ENCODE measurements at regions not wholly inside any gene's neighbourhood (a gene's known extent, or its start where the extent isn't known, plus 50 kb on each side); places are given as distances from the start of the nearest gene placed in this dataset.

DNA sequence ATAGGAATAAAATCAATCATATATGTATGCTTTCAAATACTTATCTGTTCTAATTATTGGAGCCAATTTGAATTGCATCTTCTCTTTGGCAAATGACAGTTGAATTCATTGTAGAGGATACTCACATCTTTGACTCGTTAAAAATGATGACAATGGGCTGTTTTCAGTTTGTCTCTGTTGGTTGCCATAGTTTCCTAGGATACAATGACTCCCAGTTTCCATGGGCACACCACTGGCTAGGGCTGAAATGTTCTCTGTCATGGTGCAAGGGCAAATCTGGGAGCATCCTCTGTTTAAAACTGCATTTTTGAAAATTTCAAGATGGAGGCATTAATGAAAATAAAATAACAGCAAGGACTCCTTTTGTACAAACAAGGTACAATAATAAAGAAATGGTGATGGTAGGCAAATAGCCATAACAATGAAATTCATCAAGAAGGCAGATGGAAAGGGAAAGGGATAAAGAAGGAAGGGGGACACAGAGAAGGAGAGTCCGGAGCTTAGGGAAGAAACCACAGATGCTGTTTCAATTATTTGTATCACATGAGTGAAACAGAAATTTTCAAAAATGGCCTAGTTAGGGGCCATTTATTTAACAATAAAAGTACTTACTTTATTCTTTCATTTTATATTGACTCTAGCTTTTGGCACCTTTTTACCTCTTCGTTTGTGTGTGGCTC, 378.8 kb upstream of the SEMA6A start (continued):
- TF ChIP-seq, protein P1, sequence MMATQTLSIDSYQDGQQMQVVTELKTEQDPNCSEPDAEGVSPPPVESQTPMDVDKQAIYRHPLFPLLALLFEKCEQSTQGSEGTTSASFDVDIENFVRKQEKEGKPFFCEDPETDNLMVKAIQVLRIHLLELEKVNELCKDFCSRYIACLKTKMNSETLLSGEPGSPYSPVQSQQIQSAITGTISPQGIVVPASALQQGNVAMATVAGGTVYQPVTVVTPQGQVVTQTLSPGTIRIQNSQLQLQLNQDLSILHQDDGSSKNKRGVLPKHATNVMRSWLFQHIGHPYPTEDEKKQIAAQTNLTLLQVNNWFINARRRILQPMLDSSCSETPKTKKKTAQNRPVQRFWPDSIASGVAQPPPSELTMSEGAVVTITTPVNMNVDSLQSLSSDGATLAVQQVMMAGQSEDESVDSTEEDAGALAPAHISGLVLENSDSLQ (IDR thresholded peaks at IDR 0.05), result no peak
- TF ChIP-seq KAT2A (conservative IDR thresholded peaks at IDR 0.05; ENCODE audit: control insufficient read depth, low read depth, low read length) (no peak), RB1 (IDR thresholded peaks at IDR 0.05; ENCODE audit: borderline replicate concordance) (no peak), CHD4 (IDR thresholded peaks at IDR 0.05) (no peak), TCF7 (IDR thresholded peaks at IDR 0.05; ENCODE audit: borderline replicate concordance) (no peak)
- TF ChIP-seq, protein P2, sequence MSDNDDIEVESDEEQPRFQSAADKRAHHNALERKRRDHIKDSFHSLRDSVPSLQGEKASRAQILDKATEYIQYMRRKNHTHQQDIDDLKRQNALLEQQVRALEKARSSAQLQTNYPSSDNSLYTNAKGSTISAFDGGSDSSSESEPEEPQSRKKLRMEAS (IDR thresholded peaks at IDR 0.05; ENCODE audit: low read depth, low read length), result no peak
- TF ChIP-seq, protein P3, sequence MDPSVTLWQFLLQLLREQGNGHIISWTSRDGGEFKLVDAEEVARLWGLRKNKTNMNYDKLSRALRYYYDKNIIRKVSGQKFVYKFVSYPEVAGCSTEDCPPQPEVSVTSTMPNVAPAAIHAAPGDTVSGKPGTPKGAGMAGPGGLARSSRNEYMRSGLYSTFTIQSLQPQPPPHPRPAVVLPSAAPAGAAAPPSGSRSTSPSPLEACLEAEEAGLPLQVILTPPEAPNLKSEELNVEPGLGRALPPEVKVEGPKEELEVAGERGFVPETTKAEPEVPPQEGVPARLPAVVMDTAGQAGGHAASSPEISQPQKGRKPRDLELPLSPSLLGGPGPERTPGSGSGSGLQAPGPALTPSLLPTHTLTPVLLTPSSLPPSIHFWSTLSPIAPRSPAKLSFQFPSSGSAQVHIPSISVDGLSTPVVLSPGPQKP (IDR thresholded peaks at IDR 0.05; ENCODE audit: low read depth, low read length), result no peak

DNA sequence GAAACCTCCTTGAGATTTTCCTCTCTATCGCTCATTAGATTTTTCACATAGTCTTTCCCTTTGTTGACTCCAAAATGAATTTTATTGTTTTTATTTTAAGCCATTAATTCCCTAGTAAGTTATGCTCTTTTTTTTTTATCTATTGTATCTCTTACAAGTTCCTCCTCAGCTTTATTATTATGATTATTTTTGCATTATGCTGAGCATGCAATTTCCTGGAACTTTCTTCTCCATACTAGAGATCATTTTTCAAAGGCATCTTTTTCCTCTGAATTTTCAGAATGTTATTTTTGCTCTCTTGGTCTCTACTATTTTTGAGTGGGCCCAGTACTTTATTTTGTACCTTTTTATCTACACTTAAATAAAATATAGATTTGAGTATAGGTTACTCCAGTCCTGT, 376.6 kb upstream of the SEMA6A start:
- no peak overlapping the region for H3K4me3 ChIP-seq
- H3K36me3 ChIP-seq (ENCODE audit: control insufficient read depth in 2 of 2, insufficient read depth in 2 of 2, low read length in 1 of 2), result no peaks in the 10 kb centered on the region
- ChIA-PET RAD21 (ENCODE audit: unreplicated experiment) (interaction anchor here (0.8 to 1.8 kb wide), 3 partner anchors 15 to 374 kb away, joined by 4 read pairs; no protein-coding TSS in a partner anchor), SMC1A (ENCODE audit: uncharacterized antibody, unreplicated experiment) (interaction anchor here (0.6 to 5.7 kb wide), 4 partner anchors 138 to 374 kb away, joined by 3 to 80 read pairs (median 3); partner anchors contain the start of gene SEMA6A), CTCF (interaction anchor here (0.6 to 4.9 kb wide), 5 partner anchors 375 to 1433 kb away, joined by 4 to 58 read pairs (median 5); partner anchors contain the start of gene SEMA6A), POLR2A (interaction anchor here (0.6 kb wide), 1 partner anchor 297 kb away, joined by 3 read pairs; no protein-coding TSS in a partner anchor)
- no peak overlapping the region for H3K4me2 ChIP-seq (ENCODE audit: control insufficient read depth, insufficient read depth)
- ATAC-seq (no peak), FAIRE-seq (no peak), DNase-seq (ENCODE audit: low read depth, low spot score) (no peak)
- H2AFZ ChIP-seq (ENCODE audit: control insufficient read depth, low read depth, low read length), result no peak overlapping the region
- H3K27me3 ChIP-seq (replicated peaks in 1 of 2; ENCODE audit: control insufficient read depth in 2 of 2, insufficient read depth in 2 of 2, low read length in 1 of 2), result no peaks in the 10 kb centered on the region; a peak in 1 of 4 replicates
- BruUV-seq (replicated peaks), result no TSS peak
- no peak overlapping the region for H3K27ac ChIP-seq (ENCODE audit: control insufficient read depth, insufficient read depth)
- no peaks in the 10 kb centered on the region; the same call in 2 of the 3 replicates for H3K9me3 ChIP-seq (replicated peaks; ENCODE audit: control insufficient read depth, insufficient read depth, low read length)
- 100% methylated on average over 1 of the region's 1 CpG for WGBS (ENCODE audit: insufficient coverage, insufficient replicate concordance, low lambda C conversion rate, missing lambda C conversion rate)
- intact Hi-C loops (cut with micrococcal nuclease; ENCODE audit: unreplicated experiment) (no loop called here), in situ Hi-C loops (cut with MboI) (no loop called here)
- peaks cover 3% of the 10 kb centered on the region for H3K4me1 ChIP-seq (ENCODE audit: control insufficient read depth, insufficient read depth, low read length)
- no peaks in the 10 kb centered on the region for H4K20me1 ChIP-seq (ENCODE audit: control insufficient read depth, insufficient read depth)
- no peak overlapping the region for H3K9ac ChIP-seq (ENCODE audit: control insufficient read depth, insufficient read depth, low read length)
- no peaks in the 10 kb centered on the region for H3K79me2 ChIP-seq (ENCODE audit: control insufficient read depth, insufficient read depth, low read length)
- TF ChIP-seq EZH2 (IDR thresholded peaks at IDR 0.05; ENCODE audit: borderline replicate concordance, control insufficient read depth, low read depth, low read length) (no peak), BCL11A (IDR thresholded peaks at IDR 0.05; ENCODE audit: low read depth, low read length) (no peak), SREBF2 (IDR thresholded peaks at IDR 0.05; ENCODE audit: low read length) (no peak), TCF12 (IDR thresholded peaks at IDR 0.05; ENCODE audit: low read depth, low read length) (no peak), ESRRA (IDR thresholded peaks at IDR 0.05; ENCODE audit: low read length) (no peak), ATF7 (IDR thresholded peaks at IDR 0.05; ENCODE audit: low read depth) (no peak), RELA (IDR thresholded peaks at IDR 0.05; ENCODE audit: borderline replicate concordance, partially characterized antibody) (no peak)
- TF ChIP-seq, protein P4, sequence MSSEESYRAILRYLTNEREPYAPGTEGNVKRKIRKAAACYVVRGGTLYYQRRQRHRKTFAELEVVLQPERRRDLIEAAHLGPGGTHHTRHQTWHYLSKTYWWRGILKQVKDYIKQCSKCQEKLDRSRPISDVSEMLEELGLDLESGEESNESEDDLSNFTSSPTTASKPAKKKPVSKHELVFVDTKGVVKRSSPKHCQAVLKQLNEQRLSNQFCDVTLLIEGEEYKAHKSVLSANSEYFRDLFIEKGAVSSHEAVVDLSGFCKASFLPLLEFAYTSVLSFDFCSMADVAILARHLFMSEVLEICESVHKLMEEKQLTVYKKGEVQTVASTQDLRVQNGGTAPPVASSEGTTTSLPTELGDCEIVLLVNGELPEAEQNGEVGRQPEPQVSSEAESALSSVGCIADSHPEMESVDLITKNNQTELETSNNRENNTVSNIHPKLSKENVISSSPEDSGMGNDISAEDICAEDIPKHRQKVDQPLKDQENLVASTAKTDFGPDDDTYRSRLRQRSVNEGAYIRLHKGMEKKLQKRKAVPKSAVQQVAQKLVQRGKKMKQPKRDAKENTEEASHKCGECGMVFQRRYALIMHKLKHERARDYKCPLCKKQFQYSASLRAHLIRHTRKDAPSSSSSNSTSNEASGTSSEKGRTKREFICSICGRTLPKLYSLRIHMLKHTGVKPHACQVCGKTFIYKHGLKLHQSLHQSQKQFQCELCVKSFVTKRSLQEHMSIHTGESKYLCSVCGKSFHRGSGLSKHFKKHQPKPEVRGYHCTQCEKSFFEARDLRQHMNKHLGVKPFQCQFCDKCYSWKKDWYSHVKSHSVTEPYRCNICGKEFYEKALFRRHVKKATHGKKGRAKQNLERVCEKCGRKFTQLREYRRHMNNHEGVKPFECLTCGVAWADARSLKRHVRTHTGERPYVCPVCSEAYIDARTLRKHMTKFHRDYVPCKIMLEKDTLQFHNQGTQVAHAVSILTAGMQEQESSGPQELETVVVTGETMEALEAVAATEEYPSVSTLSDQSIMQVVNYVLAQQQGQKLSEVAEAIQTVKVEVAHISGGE (CRISPR knock-in tag; IDR thresholded peaks at IDR 0.05), result no peak

Data from GM12878 (cell line).